SH-SY5Y (cell line): ENCODE measurements at regions not wholly inside any gene's neighbourhood (a gene's known extent, or its start where the extent isn't known, plus 50 kb on each side); places are given as distances from the start of the nearest gene placed in this dataset.

Source experiments
- GATA2 ChIP-seq: IDR thresholded peaks from 2 replicates; pipeline ENCODE4 v1.6.1; 2011; ENCODE audit warnings: mild to moderate bottlenecking, low read depth, low read length
- GATA3 ChIP-seq: IDR thresholded peaks from 2 replicates; pipeline ENCODE4 v1.6.1; 2011; ENCODE audit warnings: low read depth, mild to moderate bottlenecking, low read length, moderate library complexity

DNA sequence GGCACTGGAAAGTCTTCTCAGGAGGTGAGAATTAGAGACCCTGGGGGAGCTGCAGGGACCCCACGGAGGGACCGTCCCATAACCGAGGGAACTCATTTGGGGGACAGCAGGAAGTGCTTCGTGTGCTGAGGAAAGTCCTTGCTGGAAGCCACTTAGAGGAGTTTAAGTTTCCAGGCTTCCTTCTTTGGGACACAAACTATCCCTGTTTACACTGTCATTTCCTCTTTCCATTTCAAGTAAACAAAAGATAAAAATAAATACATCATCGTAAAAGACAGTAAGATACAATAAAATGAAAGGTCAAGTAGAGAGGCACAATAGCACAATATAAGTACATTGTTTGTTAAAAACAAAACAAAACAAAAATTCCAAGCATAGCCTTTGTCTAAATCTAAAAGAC is 101.2 kb downstream of the TTLL2 start:
- no peak for TF ChIP-seq GATA2
- no peak for TF ChIP-seq GATA3
